ENCODE measurements at regions not wholly inside any gene's neighbourhood (a gene's known extent, or its start where the extent isn't known, plus 50 kb on each side); places are given as distances from the start of the nearest gene placed in this dataset.

- no peak for TF ChIP-seq CTCF (IDR thresholded peaks at IDR 0.05; ENCODE audit: extremely low read depth, missing control alignments)
- DNase-seq (ENCODE audit: low spot score): no peak
Observed at GRCh38 chr5:175816348-175816747, 55.0 kb upstream of the CPLX2 start.

GRCh38 chr5:175819090-175819425, 52.3 kb upstream of the CPLX2 start:
- no peak for DNase-seq (ENCODE audit: low spot score)
- TF ChIP-seq CTCF (IDR thresholded peaks at IDR 0.05; ENCODE audit: extremely low read depth, missing control alignments): no peak

GRCh38 chr5:175820230-175820629, 51.1 kb upstream of the CPLX2 start:
- no peak for TF ChIP-seq CTCF (IDR thresholded peaks at IDR 0.05; ENCODE audit: extremely low read depth, missing control alignments)
- no peak for DNase-seq (ENCODE audit: low spot score)
